ENCODE measurements at regions not wholly inside any gene's neighbourhood (a gene's known extent, or its start where the extent isn't known, plus 50 kb on each side); places are given as distances from the start of the nearest gene placed in this dataset.

DNA sequence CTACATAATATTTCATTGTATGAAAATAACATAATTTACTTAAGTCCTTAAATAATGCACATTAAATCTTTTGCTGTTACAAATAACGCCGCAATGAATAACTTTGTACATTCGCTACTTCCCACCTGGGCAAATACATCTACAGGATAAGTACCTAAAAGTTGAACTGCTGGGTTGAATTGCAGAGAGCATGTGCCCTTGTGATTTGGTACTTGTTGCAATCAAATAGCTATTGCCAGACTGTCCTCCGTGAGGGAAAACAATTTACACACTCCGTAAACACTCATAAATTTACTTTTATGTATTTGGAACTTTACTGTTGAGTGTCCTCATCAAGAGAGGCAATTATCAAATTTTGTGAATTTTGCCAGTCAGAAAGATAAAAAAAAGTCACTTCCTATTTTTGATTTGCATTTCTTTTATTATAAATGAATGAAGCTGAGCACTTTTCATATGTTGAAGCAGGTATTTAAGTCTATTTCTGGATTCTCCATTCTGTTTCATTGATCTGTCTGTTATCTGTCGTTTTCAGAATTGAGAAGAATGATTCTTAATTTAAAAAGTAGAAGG, 140.8 kb upstream of the SERTAD2 start:
- TF ChIP-seq POLR2A (IDR thresholded peaks at IDR 0.05; ENCODE audit: extremely low read depth, insufficient read length) (no peak), CTCF (IDR thresholded peaks at IDR 0.05; ENCODE audit: low read depth, low read length) (no peak), MYC (IDR thresholded peaks at IDR 0.05; ENCODE audit: low read depth, low read length) (no peak)
- TF ChIP-seq, protein P1, sequence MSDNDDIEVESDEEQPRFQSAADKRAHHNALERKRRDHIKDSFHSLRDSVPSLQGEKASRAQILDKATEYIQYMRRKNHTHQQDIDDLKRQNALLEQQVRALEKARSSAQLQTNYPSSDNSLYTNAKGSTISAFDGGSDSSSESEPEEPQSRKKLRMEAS (IDR thresholded peaks at IDR 0.05; ENCODE audit: low read depth, low read length) = no peak

Measured in NB4 (cell line).